GM12878 (cell line): ENCODE measurements at regions not wholly inside any gene's neighbourhood (a gene's known extent, or its start where the extent isn't known, plus 50 kb on each side); places are given as distances from the start of the nearest gene placed in this dataset.

Experiments
- ATAC-seq: fragments of 200-7000 bp; cut with Tn5 transposase; 3 replicates; pipeline ENCODE4 v1.9.1; 2020; ENCODE audit warnings: mild to moderate bottlenecking, moderate library complexity
- BruUV-seq: library from RNA; stranded (reverse); fragments of 400-500 nt; replicated peaks from 2 replicates; lab custom pipeline; 2021; lab: Mats Ljungman, UMichigan
- CTCF ChIA-PET: fragments of 300-600 bp; sonication (Branson Sonifier 250); formaldehyde crosslinking; extraction: SDS; loops from one replicate; lab custom pipeline; 2021; ENCODE audit warnings: inconsistent platforms; lab: Yijun Ruan, JAX
- POLR2A ChIA-PET: fragments of 350-600 bp; formaldehyde crosslinking; extraction: SDS; loops from one replicate; lab custom pipeline; 2021; ENCODE audit warnings: inconsistent platforms; lab: Charles Lee
- RAD21 ChIA-PET: fragments of 300-600 bp; sonication (Branson Sonifier 250); formaldehyde crosslinking; loops from one replicate; lab custom pipeline; 2023; ENCODE audit warnings: antibody characterized with exemption; ENCODE audit not compliant: unreplicated experiment; lab: Charles Lee
- SMC1A ChIA-PET: fragments of 300-600 bp; sonication (Branson Sonifier 250); formaldehyde crosslinking; loops from one replicate; lab custom pipeline; 2023; ENCODE audit not compliant: unreplicated experiment, uncharacterized antibody; lab: Charles Lee
- DNase-seq: peaks from one replicate; pipeline ENCODE4 v3.0.0-alpha.2; 2011; ENCODE audit warnings: low read depth, low spot score
- FAIRE-seq: peaks from 3 replicates; lab custom pipeline; 2011; peaks lifted over from hg19 to GRCh38; lab: Jason Lieb, UNC
- H2AFZ ChIP-seq: 2 replicates; pipeline ENCODE4 v1.6.0; 2011; ENCODE audit warnings: low read depth, low read length, control low read depth; ENCODE audit not compliant: control insufficient read depth
- H3K27ac ChIP-seq: 2 replicates; pipeline ENCODE4 v1.5.1; 2011; ENCODE audit warnings: control low read depth; ENCODE audit not compliant: control insufficient read depth, insufficient read depth
- H3K27me3 ChIP-seq, 2 experiments: replicated peaks in 1 of 2; 2 replicates each; pipeline versions ENCODE4 v1.6.0 to v1.6.1; 2011; ENCODE audit warnings: low read length in 1 of 2; ENCODE audit not compliant: control insufficient read depth in 2 of 2, insufficient read depth in 2 of 2
- H3K36me3 ChIP-seq, 2 experiments: 2 replicates each; pipeline ENCODE4 v1.5.1; 2011; ENCODE audit warnings: low read length in 1 of 2; ENCODE audit not compliant: control insufficient read depth in 2 of 2, insufficient read depth in 2 of 2
- H3K4me1 ChIP-seq: 2 replicates; pipeline ENCODE4 v1.6.1; 2011; ENCODE audit warnings: mild to moderate bottlenecking, low read length, moderate library complexity, mixed read lengths; ENCODE audit not compliant: control insufficient read depth, insufficient read depth
- H3K4me2 ChIP-seq: 2 replicates; pipeline ENCODE4 v1.6.0; 2011; ENCODE audit warnings: control low read depth; ENCODE audit not compliant: control insufficient read depth, insufficient read depth
- H3K4me3 ChIP-seq: fragments of 200-600 bp; sonication (generic); 2 replicates; pipeline ENCODE4 v1.5.1; 2016
- H3K79me2 ChIP-seq: 2 replicates; pipeline ENCODE4 v1.6.0; 2011; ENCODE audit warnings: low read length; ENCODE audit not compliant: control insufficient read depth, insufficient read depth
- H3K9ac ChIP-seq: 2 replicates; pipeline ENCODE4 v1.8.0; 2011; ENCODE audit warnings: low read length, control low read depth, mixed read lengths; ENCODE audit not compliant: control insufficient read depth, insufficient read depth
- H3K9me3 ChIP-seq: replicated peaks from 3 replicates; pipeline ENCODE4 v1.5.1; 2011; ENCODE audit warnings: mild to moderate bottlenecking, low read length; ENCODE audit not compliant: control insufficient read depth, insufficient read depth
- H4K20me1 ChIP-seq: 2 replicates; pipeline ENCODE4 v1.6.0; 2011; ENCODE audit not compliant: control insufficient read depth, insufficient read depth
- E2F8 ChIP-seq: fragments of 450-650 bp; IDR thresholded peaks from 2 replicates; pipeline ENCODE4 v1.6.1; 2018; ENCODE audit warnings: mild to moderate bottlenecking, low read depth, moderate library complexity; ENCODE audit not compliant: partially characterized antibody
- EP300 ChIP-seq, 2 experiments: fragments of 150-350 bp in 1 of 2; IDR thresholded peaks; 2 replicates each; pipeline ENCODE4 v1.6.1; 2011 to 2012; ENCODE audit warnings: low read depth in 2 of 2, low read length in 2 of 2, borderline replicate concordance in 1 of 2, improper control_type of control experiment in 1 of 2, inconsistent platforms in 1 of 2; ENCODE audit not compliant: control insufficient read depth in 1 of 2
- ESRRA ChIP-seq: IDR thresholded peaks from 2 replicates; pipeline ENCODE4 v1.6.1; 2012; ENCODE audit warnings: mild to moderate bottlenecking, low read length, improper control_type of control experiment
- NFYA ChIP-seq: IDR thresholded peaks from 2 replicates; pipeline ENCODE4 v1.6.1; 2011; ENCODE audit warnings: low read depth, mild to moderate bottlenecking, low read length, improper control_type of control experiment, borderline replicate concordance
- PAX8 ChIP-seq: fragments of 450-650 bp; IDR thresholded peaks from 2 replicates; pipeline ENCODE4 v1.6.1; 2017; ENCODE audit warnings: mild to moderate bottlenecking, moderate library complexity
- PRDM15 ChIP-seq: fragments of 450-650 bp; formaldehyde crosslinking; IDR thresholded peaks from 2 replicates; pipeline ENCODE4 v1.4.0; 2020; ENCODE audit warnings: mild to moderate bottlenecking, moderate library complexity
- RBBP5 ChIP-seq: fragments of 200-600 bp; sonication (generic); conservative IDR thresholded peaks from 2 replicates; pipeline ENCODE4 v1.6.1; 2016
- ZNF687 ChIP-seq: fragments of 450-650 bp; IDR thresholded peaks from 2 replicates; pipeline ENCODE4 v1.6.1; 2017; ENCODE audit warnings: mild to moderate bottlenecking, moderate library complexity
- WGBS: methylation state at CpG from one replicate; pipeline ENCODE4 v1.1.6; 2016; ENCODE audit warnings: low lambda C conversion rate; ENCODE audit not compliant: insufficient replicate concordance, insufficient coverage; ENCODE audit errors: missing lambda C conversion rate; 5-methylcytosine and 5-hydroxymethylcytosine counted together
- in situ Hi-C: fragments of 300-500 bp; cut with MboI; formaldehyde crosslinking; loops from 9 replicates; pipeline ENCODE4 v1.14.3; 2018; ENCODE audit warnings: mixed read lengths
- intact Hi-C: fragments of 100-400 bp; cut with micrococcal nuclease; formaldehyde crosslinking; loops from one replicate; pipeline ENCODE4 v1.14.2; 2022; ENCODE audit not compliant: unreplicated experiment

GRCh38 chr18:75492852-75493251 is 65.3 kb upstream of the SMIM21 start (continued):
- no peak for TF ChIP-seq EP300 (IDR thresholded peaks at IDR 0.05; ENCODE audit: borderline replicate concordance in 1 of 2, control insufficient read depth in 1 of 2, low read depth in 2 of 2, low read length in 2 of 2)

- no peak overlapping the region for H3K4me2 ChIP-seq
- RAD21 ChIA-PET = no interaction called here
- no TSS peak for BruUV-seq
- FAIRE-seq (no peak), ATAC-seq (no peak), DNase-seq (no peak)
- no peak overlapping the region for H3K27ac ChIP-seq
- intact Hi-C loops (no loop called here), in situ Hi-C loops (no loop called here)
- no peak overlapping the region for H2AFZ ChIP-seq
- H3K4me3 ChIP-seq = no peak overlapping the region
- SMC1A ChIA-PET = no interaction called here
- POLR2A ChIA-PET = no interaction called here
- H3K4me1 ChIP-seq = no peaks in the 10 kb centered on the region
- TF ChIP-seq RBBP5 = no peak
- no peak for TF ChIP-seq PRDM15 (CRISPR knock-in tag)
- TF ChIP-seq E2F8 = no peak
- no peak for TF ChIP-seq ESRRA
- TF ChIP-seq PAX8 = no peak
- TF ChIP-seq ZNF687 = no peak
- no peak for TF ChIP-seq NFYA
- CTCF ChIA-PET = no interaction called here
- 21% methylated on average over 5 of the region's 5 CpGs for WGBS
- no peaks in the 10 kb centered on the region for H3K9me3 ChIP-seq
- H4K20me1 ChIP-seq = no peaks in the 10 kb centered on the region
- H3K36me3 ChIP-seq = no peaks in the 10 kb centered on the region
- H3K27me3 ChIP-seq = no peaks in the 10 kb centered on the region
- H3K9ac ChIP-seq = no peak overlapping the region
- H3K79me2 ChIP-seq = no peaks in the 10 kb centered on the region
Observed at GRCh38 chr18:75491361-75491760, 63.9 kb upstream of the SMIM21 start.
